GM23338 (cell line): ENCODE measurements at regions not wholly inside any gene's neighbourhood (a gene's known extent, or its start where the extent isn't known, plus 50 kb on each side); places are given as distances from the start of the nearest gene placed in this dataset.

Source experiments
- ATAC-seq: fragments of 200-7000 bp; cut with Tn5 transposase; 3 replicates; pipeline ENCODE4 v1.9.1; 2020
- DNase-seq: peaks from one replicate; pipeline ENCODE4 v3.0.0-alpha.2; 2015; ENCODE audit warnings: low spot score
- H2AFZ ChIP-seq: fragments of 200-600 bp; sonication (generic); 2 replicates; pipeline ENCODE4 v1.8.0; 2016; ENCODE audit warnings: antibody characterized with exemption, mild to moderate bottlenecking, moderate library complexity
- H3F3A ChIP-seq: fragments of 200-600 bp; sonication (generic); replicated peaks from 2 replicates; pipeline ENCODE4 v1.8.0; 2017; ENCODE audit warnings: antibody characterized with exemption, mixed run types, low read depth
- H3K27ac ChIP-seq: fragments of 200-600 bp; sonication (generic); 2 replicates; pipeline ENCODE4 v1.6.1; 2016; ENCODE audit warnings: low read depth
- H3K27me3 ChIP-seq: fragments of 200-600 bp; sonication (generic); 2 replicates; pipeline ENCODE4 v1.8.0; 2016; ENCODE audit warnings: mild to moderate bottlenecking, mixed run types, moderate library complexity; ENCODE audit not compliant: insufficient read depth
- H3K36me3 ChIP-seq: fragments of 200-600 bp; sonication (generic); 2 replicates; pipeline ENCODE4 v1.8.0; 2016; ENCODE audit warnings: mild to moderate bottlenecking; ENCODE audit not compliant: insufficient read depth
- H3K4me1 ChIP-seq: fragments of 200-600 bp; sonication (generic); 2 replicates; pipeline ENCODE4 v1.8.0; 2016; ENCODE audit warnings: mild to moderate bottlenecking, moderate library complexity; ENCODE audit not compliant: insufficient read depth
- H3K4me2 ChIP-seq: fragments of 200-600 bp; sonication (generic); 2 replicates; pipeline ENCODE4 v1.7.1; 2017; ENCODE audit warnings: mixed run types
- H3K4me3 ChIP-seq: fragments of 200-600 bp; sonication (generic); 2 replicates; pipeline ENCODE4 v1.6.1; 2016; ENCODE audit warnings: mixed run types
- H3K79me2 ChIP-seq: fragments of 200-600 bp; sonication (generic); replicated peaks from 2 replicates; pipeline ENCODE4 v1.8.0; 2017; ENCODE audit warnings: mild to moderate bottlenecking; ENCODE audit not compliant: insufficient read depth
- H3K9me2 ChIP-seq: fragments of 200-600 bp; sonication (generic); 2 replicates; pipeline ENCODE4 v1.8.0; 2017; ENCODE audit not compliant: insufficient read depth
- H4K20me1 ChIP-seq: fragments of 200-600 bp; sonication (generic); replicated peaks from 2 replicates; pipeline ENCODE4 v1.8.0; 2017; ENCODE audit warnings: mild to moderate bottlenecking; ENCODE audit not compliant: insufficient read depth
- H3K27ac Mint-ChIP-seq: 2 replicates; pipeline ENCODE4 v1.8.0; 2020; ENCODE audit warnings: inconsistent platforms, mild to moderate bottlenecking, moderate library complexity, mixed read lengths
- H3K27me3 Mint-ChIP-seq: 3 replicates; pipeline ENCODE4 v1.8.0; 2022; ENCODE audit warnings: low read depth, mild to moderate bottlenecking, moderate library complexity, mixed read lengths, inconsistent platforms; ENCODE audit not compliant: insufficient read depth, poor library complexity
- H3K36me3 Mint-ChIP-seq: 3 replicates; pipeline ENCODE4 v1.8.0; 2021; ENCODE audit warnings: low read depth, mild to moderate bottlenecking, inconsistent platforms, moderate library complexity, mixed read lengths
- H3K4me1 Mint-ChIP-seq: 3 replicates; pipeline ENCODE4 v1.8.0; 2020; ENCODE audit warnings: mild to moderate bottlenecking, inconsistent platforms, mixed read lengths
- H3K4me3 Mint-ChIP-seq: 3 replicates; pipeline ENCODE4 v1.8.0; 2021; ENCODE audit warnings: moderate library complexity, mild to moderate bottlenecking, inconsistent platforms, mixed read lengths
- H3K9me3 Mint-ChIP-seq: 3 replicates; pipeline ENCODE4 v1.8.0; 2020; ENCODE audit warnings: moderate library complexity, mild to moderate bottlenecking, inconsistent platforms, mixed read lengths
- CREB1 ChIP-seq: fragments of 250-450 bp; sonication (Bioruptor Pico); IDR thresholded peaks from 2 replicates; pipeline ENCODE4 v1.5.0; 2020; ENCODE audit warnings: low read depth, mild to moderate bottlenecking, moderate library complexity
- CTCF ChIP-seq, 2 experiments: fragments of 200-600 bp in 1 of 2; sonication (generic) in 1 of 2; conservative IDR thresholded peaks; 2 replicates each; pipeline versions ENCODE4 v1.5.1 to v1.6.1; 2016 to 2017; ENCODE audit warnings: antibody characterized with exemption in 2 of 2, low read depth in 2 of 2, mild to moderate bottlenecking in 2 of 2, moderate library complexity in 1 of 2
- ETS1 ChIP-seq: IDR thresholded peaks from 2 replicates; pipeline ENCODE4 v1.6.1; 2016; ENCODE audit warnings: antibody characterized with exemption
- EZH2 ChIP-seq: fragments of 200-600 bp; sonication (generic); IDR thresholded peaks from one replicate; pipeline ENCODE4 v1.8.0; 2017; ENCODE audit warnings: antibody characterized with exemption, mild to moderate bottlenecking, low read depth; ENCODE audit not compliant: unreplicated experiment
- EZH2phosphoT487 ChIP-seq: fragments of 200-600 bp; sonication (generic); IDR thresholded peaks from one replicate; pipeline ENCODE4 v1.8.1; 2018; ENCODE audit warnings: antibody characterized with exemption; ENCODE audit not compliant: unreplicated experiment
- JUNB ChIP-seq: IDR thresholded peaks from one replicate; pipeline ENCODE4 v1.6.1; 2016; ENCODE audit warnings: antibody characterized with exemption; ENCODE audit not compliant: unreplicated experiment
- NANOG ChIP-seq: IDR thresholded peaks from 2 replicates; pipeline ENCODE4 v1.6.1; 2016; ENCODE audit warnings: antibody characterized with exemption, borderline replicate concordance
- POLR2AphosphoS5 ChIP-seq: IDR thresholded peaks from 2 replicates; pipeline ENCODE4 v1.6.1; 2016; ENCODE audit warnings: antibody characterized with exemption, low read depth
- REST ChIP-seq: IDR thresholded peaks from one replicate; pipeline ENCODE4 v1.6.1; 2018; ENCODE audit warnings: antibody characterized with exemption; ENCODE audit not compliant: unreplicated experiment
- STAT1 ChIP-seq: IDR thresholded peaks from one replicate; pipeline ENCODE4 v1.6.1; 2016; ENCODE audit warnings: antibody characterized with exemption; ENCODE audit not compliant: unreplicated experiment
- ZNF114 ChIP-seq: fragments of 250-450 bp; sonication (Bioruptor Pico); IDR thresholded peaks from 2 replicates; pipeline ENCODE4 v1.5.0; 2020; ENCODE audit warnings: mild to moderate bottlenecking, moderate library complexity
- ZNF331 ChIP-seq: fragments of 250-450 bp; sonication (Bioruptor Pico); IDR thresholded peaks from 2 replicates; pipeline ENCODE4 v1.5.0; 2020; ENCODE audit warnings: low read depth, mild to moderate bottlenecking, moderate library complexity
- ZNF462 ChIP-seq: fragments of 250-450 bp; sonication (Bioruptor Pico); IDR thresholded peaks from 2 replicates; pipeline ENCODE4 v1.5.0; 2020; ENCODE audit warnings: mild to moderate bottlenecking, moderate library complexity

GRCh38 chr1:78825561-78825960 lies 175.9 kb downstream of the IFI44 start:
- H3K36me3 ChIP-seq = no peaks in the 10 kb centered on the region
- no peaks in the 10 kb centered on the region for H3K4me1 ChIP-seq
- Mint-ChIP-seq H3K27ac (no peak overlapping the region), H3K4me3 (no peak overlapping the region), H3K27me3 (no peaks in the 10 kb centered on the region), H3K4me1 (peaks cover 4% of the 10 kb centered on the region; the same call in 2 of the 3 replicates), H3K36me3 (no peaks in the 10 kb centered on the region), H3K9me3 (no peaks in the 10 kb centered on the region)
- no peaks in the 10 kb centered on the region for H3K9me2 ChIP-seq
- no peaks in the 10 kb centered on the region for H4K20me1 ChIP-seq
- H3F3A ChIP-seq = no peaks in the 10 kb centered on the region
- ATAC-seq (no peak), DNase-seq (no peak)
- H2AFZ ChIP-seq = no peak overlapping the region
- TF ChIP-seq CREB1 = no peak
- TF ChIP-seq ZNF331 (CRISPR knock-in tag) = no peak
- TF ChIP-seq CTCF (conservative IDR thresholded peaks at IDR 0.05; ENCODE audit: low read depth in 2 of 2) = no peak
- TF ChIP-seq REST = no peak
- TF ChIP-seq ZNF462 (CRISPR knock-in tag) = no peak
- no peak for TF ChIP-seq JUNB
- TF ChIP-seq ETS1 = no peak
- no peak for TF ChIP-seq EZH2phosphoT487
- no peak for TF ChIP-seq ZNF114
- no peak for TF ChIP-seq POLR2AphosphoS5
- TF ChIP-seq NANOG = no peak
- TF ChIP-seq STAT1 = no peak
- TF ChIP-seq EZH2 = no peak
- H3K27me3 ChIP-seq = no peaks in the 10 kb centered on the region
- H3K4me2 ChIP-seq = no peak overlapping the region
- H3K79me2 ChIP-seq = no peaks in the 10 kb centered on the region
- H3K27ac ChIP-seq = no peak overlapping the region
- no peak overlapping the region for H3K4me3 ChIP-seq
